ENCODE measurements at regions not wholly inside any gene's neighbourhood (a gene's known extent, or its start where the extent isn't known, plus 50 kb on each side); places are given as distances from the start of the nearest gene placed in this dataset.
"Not testable (repeated sequence)": the region's sequence is repeated elsewhere in the genome, so short reads cannot be mapped to it uniquely, and the experiment has no call there.

DNA sequence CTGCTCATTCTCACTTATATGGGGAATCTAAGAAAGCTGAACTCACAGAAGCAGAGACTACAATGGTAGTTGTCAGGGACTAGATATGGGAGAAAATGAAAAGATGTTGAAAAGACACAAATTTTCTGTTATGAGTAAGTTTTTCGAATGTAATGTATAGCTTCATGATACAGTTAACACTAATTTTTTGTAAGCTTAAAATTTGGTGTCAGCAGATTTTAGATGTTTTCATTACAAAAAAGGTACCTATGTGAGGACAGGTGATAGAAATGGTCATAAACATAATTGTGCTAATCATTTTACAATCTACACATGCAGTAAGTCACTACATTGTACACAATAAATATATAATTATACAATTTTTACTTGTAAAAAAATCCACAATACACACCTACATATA lies 286.6 kb downstream of the ZNF33B start:
- no peak for DNase-seq

DNA sequence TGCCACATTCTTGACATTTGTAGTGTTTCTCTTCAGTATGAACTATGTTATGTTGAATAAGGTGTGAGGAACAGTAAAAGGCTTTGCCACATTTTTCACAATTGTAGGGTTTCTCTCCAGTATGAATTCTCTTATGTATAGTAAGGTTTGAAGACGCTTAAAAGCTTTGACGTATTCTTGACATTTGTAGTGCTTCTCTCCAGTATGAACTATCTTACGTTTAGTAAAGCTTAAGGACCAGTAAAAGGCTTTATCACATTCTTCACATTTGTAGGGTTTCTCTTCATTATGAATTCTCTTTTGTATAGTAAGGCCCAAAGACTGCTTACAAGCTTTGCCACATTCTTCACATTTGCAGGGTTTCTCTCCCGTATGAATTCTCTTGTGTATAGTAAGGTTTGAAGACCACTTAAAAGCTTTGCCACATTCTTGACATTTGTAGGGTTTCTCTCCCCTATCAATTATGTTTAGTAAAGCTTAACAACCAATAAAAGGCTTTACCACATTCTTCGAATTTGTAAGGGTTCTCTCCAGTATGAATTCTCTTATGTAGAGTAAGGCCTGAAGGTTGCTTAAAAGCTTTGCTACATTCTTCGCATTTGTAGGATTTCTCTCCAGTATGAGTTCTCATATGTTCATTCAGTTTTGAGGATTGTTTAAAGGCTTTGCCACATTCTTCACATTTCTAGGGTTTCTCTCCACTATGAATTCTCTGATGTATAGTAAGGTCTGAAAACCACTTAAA lies 301.6 kb downstream of the ZNF33B start:
- DNase-seq, result not testable (repeated sequence)

DNA sequence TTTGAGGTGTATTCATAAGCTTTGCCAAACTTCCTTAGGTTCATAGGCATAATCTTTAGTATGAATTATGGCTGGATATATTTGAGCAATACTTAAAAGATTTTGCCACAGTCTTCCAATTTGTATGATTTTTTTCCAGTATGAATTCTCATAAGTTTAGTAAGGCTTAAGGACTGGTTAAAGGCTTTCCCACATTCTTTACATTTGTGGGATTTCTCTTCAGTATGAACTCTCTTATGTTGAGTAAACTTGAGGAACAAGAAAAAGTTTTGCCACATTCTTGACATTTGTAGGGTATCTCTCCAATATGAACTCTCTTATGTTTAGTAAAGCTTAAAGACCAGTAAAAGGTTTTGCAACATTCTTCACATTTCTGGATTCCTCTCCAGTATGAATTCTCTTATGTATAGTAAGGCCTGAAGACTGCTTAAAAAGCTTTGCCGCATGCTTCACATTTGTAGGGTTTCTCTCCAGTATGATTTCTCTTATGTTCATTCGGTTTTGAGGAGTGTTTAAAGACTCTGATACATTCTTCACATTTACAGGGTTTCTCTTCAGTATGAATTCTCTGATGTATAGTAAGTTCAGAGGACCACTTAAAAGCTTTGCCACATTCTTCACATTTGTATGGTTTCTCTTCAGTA lies 302.6 kb downstream of the ZNF33B start:
- DNase-seq, result not testable (repeated sequence)

DNA sequence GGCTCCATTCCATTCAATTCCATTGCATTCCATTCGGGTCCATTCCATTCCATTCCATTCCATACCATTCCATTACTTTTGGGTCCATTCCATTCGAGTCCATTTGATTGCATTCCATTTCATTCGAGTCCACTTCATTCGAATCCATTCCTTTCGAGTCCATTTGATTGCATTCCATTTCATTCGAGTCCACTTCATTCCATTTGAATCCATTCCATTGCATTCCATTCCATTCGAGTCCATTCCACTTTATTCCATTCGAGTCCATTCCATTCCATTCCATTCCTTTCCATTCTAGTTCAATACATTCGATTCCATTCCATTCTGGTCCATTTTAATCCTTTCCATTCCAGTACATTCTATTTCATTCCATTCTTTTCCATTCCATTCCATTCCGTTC lies 334.0 kb downstream of the ZNF33B start:
- DNase-seq, result no peak

DNA sequence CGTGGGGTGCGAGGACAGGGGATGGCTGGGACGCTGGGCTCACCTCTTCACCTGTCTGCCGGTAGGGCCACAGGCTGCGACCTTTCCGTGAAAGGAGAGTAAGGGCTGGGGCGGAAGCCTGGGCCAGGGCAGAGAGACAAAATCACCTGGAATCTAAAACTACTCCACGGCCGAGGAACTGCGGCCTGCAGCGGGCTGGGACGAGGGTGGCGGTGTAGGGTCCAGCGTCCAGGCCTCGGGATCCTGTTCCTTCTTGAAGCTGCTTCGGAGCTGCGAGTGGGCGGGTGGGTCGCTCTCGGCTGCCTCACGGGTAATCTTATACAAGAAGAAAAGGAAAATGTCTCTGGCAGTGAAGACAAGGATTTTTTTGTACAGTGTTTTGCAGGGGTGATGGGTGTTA lies 356.5 kb downstream of the ZNF33B start:
- DNase-seq, result not testable (repeated sequence)

DNA sequence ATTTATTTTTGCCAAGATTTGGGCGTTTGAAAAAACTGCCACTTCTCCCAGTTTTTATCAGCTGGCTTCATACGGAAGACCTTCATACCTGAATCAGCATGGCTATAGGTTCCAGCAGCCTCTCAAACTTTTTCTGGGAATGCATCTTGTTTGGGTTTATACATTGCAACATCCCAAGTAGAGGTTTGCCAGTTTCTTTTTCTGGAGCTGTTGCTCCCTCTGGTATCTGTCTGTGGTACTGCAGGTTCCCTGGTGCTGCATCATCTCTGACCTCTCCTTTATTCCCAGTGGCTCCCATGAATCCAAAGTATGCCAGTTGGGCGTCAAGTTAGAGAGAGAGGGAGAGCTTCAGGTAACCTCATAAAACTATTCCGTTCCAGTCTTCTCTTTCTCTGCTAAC lies 368.6 kb downstream of the ZNF33B start:
- not testable (repeated sequence) for DNase-seq

DNA sequence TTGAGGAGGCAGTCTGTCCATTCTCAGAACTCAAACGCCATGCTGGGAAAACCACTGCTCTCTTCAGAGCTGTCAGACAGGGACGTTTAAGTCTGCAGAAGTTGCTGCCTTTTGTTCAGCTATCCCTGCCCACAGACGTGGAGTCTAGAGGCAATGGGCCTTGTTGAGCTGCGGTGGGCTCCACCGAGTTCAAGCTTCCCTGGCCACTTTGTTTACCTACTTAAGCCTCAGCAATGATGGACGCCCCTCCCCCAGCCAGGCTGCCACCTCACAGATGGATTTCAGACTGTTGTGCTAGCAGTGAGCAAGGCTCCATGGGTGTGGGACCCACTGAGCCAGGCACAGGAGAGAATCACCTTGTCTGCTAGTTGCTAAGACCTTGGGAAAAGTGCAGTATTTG lies 375.1 kb downstream of the ZNF33B start:
- DNase-seq, result not testable (repeated sequence)

DNA sequence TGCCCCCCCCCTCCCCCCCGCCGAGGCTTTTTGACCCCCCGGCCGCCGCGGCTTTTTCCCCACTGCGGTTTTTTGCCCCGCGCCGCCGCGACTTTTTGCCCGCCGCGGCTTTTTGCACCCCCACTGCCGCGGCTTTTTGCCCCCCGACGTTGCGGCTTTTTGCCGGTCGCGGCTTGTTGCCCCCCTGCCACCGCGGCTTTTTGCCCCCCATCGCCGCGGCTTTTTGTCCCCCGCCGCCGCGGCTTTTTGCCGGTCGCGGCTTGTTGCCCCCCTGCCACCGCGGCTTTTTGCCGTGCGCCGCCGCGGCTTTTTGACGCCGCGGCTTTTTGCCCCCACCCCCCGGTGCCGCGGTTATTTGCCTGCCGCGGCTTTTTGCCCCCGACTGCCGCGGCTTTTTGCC lies 395.4 kb downstream of the ZNF33B start:
- not testable (repeated sequence) for DNase-seq

DNA sequence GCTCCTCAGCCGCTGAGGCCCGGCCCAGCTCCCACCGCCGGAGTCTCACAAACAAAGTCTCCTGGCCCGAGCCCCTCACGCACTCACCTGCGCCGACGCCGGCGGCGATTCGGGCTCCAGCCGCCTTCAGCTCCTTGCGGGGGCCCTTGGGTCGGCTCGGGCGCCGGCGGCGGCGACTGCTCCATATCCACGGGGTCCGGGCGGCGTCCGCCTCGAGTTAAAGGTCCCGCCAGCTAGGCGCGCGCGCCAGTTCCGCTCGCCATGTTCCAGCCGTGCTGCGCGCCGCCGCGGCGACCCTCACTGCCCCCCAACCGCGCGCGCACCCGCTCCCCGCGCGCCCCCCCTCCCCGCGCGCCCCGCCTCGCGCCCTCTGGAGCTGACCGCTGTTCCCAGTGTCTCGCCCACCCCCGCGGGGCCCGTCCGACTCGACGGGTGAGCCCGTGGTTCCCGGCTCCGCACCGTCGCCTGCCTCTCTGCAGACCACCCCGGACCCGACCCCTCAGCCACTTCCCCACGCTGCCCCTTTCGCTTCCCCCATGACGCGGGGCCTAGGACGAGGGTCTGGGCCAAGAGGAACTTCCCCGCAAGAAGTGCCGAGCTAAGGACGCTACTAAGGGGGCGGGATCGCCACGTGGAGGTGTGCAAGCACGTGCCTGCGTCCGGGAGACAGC lies 396.1 kb downstream of the ZNF33B start:
- no peak for DNase-seq

DNA sequence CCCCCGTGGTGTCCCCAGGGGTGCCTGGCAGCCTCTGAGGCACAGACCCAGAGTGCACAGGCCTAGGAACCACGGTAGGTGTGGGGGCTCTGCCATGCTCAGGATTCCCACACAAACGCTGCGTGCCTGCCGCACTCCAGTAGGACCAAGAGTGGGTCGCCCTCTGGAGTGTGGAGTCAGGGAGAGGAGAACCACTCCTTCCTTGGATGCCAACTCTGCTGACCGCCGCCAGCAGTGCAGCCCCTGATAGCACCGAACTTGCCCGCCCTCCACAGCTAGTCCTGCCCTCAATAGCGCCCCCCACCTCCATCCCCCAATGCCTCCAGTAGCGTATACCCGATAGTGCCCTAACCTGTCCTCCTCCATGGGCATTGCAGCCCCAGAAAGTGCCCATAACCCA lies 402.0 kb downstream of the ZNF33B start:
- DNase-seq, result not testable (repeated sequence)

DNA sequence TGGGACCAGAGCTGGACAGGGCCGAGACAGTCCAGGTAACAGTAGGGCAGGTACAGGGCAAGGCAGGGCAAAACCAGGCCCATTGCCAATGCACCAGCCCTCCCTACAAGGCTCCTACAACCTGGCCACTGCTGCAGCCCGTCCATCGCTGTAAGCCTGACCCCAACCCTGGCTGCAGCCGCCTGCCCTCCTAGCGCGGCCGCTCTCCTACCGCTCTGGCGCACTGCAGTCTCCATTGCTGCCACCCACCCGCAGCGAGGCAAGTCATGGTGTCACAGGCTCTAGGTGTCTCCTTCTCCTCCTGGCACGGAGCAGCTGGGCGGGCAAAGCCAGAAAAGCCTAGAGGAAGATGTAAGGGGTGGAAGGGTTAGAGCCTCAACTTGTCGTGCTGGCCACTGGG lies 402.6 kb downstream of the ZNF33B start:
- DNase-seq, result not testable (repeated sequence)

DNA sequence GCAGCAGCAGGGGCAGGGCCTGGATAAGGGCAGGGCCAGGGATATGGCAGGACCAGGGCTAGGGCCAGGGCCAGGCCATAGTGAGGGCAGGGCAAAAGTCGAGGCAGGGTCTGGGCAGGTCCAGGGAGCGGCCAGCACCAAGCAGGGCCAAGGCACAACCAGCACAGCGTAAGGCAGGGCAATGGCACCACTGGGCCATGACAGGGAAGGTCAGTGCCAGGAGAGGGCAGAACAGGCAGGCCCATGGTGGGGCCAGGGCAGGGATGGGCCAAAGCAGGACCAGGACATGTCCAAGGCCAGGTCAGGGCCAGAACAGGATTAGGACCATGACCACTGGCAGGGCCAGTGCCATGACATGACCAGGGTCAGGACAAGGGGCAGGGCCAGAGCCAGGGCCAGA lies 403.1 kb downstream of the ZNF33B start:
- DNase-seq, result not testable (repeated sequence)

DNA sequence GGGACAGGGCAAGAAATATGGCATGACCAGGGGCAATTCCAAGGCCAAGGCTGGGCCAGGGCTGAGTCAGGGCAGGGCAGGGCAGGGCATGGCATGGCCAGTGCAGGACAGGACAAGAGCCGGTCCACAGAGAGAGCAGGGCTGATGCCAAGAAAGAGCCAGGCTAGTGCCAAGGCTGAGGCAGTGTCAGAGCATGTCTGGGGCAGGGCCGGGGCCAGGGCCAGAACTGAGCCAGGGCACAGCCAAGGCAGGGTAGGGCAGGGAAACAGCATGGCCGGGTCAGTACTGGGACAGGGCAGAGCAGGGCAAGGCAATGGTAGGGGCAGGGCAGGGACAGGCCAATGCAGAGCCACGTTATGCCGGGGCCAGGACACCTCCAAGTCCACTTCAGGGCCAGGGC lies 403.9 kb downstream of the ZNF33B start:
- not testable (repeated sequence) for DNase-seq

DNA sequence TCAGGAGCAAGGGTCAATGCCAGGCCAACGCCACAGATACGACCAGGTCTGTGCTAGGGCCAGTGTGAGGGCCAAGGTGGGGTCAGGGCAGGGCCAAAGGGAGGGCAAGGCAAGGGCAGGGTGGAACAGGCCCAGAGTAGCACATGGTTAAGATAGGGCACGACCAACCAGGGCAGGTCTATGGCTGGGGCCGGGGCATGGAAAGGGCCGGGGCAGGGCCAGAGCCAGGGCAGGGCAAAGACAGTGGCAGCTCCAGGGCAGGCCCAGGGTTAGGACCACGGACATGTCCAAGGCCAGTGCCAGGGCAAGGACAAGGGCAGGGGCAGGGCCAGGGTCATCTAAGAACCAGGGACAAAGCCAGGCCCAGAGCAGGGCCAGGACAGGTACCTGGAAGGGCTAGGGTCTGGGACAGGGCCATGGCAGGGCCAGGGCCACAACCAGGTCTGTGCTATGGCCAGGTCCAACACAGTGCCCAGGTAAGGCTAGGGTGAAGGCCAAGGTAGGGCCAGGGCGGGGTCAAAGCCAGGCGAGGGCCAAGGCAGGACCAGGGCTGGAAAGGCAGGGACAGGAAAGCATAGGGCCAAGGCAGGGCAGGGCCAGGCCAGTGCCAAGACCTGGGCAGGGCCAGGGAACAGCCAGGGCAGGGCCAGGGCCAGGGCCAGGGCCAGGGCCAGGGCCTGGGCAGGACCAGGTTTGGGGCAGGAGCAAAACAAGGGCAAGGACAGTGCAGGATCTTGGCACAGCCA lies 404.7 kb downstream of the ZNF33B start:
- DNase-seq, result not testable (repeated sequence)

DNA sequence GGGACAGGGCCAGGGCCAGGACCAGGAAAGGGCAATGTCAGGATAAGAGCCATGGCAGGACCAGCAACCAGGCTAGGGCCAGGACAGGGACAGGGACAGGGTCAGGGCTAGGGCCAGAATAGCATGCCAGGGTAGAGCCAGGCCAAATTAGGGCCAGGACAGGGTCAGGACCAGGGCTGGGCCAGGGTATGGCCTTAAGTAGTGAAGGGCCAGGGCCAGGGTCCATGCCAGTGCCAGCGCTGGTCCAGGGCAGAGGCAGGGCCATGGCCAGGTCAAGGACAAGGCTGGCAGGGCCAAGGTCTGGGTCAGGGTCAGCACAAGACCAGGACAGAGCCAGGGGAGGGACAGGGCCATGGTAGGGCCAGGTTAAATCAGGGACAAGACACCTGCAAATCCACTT lies 405.4 kb downstream of the ZNF33B start:
- not testable (repeated sequence) for DNase-seq

DNA sequence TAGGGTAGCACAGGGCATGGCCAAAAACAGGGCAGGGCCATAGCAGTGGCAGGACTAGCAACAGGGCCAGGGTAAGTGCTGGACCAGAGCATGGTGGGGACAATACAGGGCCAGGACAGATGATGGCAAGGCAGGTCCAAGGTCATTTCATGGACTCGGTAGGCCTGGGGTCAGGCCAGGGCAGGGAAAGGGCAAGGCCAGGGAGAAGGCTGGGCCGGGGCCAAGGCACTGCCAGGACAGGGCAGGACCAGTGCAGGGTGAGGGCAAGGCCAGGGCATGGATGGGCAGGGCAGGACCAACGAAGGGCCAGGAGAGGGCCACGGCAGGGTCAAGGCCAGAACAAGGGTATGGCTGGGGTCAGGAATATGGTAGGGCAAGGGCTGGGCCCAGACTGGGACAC lies 407.6 kb downstream of the ZNF33B start:
- DNase-seq, result not testable (repeated sequence)

DNA sequence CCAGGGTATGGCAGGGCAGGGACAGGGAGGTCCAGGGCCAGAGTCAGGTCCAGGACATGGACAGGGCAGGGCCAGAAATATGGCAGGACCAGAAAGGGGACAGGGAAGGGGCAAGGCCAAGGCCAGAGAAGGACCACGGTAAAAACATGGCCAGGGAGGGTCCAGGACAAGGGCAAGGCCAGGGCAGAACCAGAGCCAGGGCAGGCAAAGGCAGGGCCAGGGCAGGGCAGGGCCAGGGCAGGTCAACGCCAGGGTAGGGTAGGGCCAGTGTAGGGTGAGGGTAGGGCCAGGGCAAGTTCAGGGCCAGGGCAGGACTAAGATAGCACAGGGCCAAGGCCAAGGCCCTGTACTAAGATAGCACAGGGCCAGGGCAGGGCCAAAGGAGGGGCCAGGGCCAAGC lies 408.3 kb downstream of the ZNF33B start:
- DNase-seq, result not testable (repeated sequence)

DNA sequence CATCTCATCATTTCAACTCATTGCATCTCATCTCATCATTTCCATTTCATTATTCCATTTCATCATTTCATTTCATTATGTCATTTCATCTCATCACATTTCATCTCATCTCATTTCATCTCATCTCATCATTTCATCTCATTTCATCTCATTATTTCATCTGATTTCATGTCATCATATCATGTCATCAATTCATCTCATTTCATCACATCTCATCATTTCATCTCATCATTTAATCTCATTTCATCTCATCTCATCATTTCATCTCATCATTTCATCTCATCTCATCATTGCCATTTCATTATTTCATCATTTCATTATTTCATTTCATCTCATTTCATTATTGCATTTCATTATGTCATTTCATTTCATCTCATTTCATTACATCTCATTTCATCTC lies 410.5 kb downstream of the ZNF33B start:
- DNase-seq, result not testable (repeated sequence)

DNA sequence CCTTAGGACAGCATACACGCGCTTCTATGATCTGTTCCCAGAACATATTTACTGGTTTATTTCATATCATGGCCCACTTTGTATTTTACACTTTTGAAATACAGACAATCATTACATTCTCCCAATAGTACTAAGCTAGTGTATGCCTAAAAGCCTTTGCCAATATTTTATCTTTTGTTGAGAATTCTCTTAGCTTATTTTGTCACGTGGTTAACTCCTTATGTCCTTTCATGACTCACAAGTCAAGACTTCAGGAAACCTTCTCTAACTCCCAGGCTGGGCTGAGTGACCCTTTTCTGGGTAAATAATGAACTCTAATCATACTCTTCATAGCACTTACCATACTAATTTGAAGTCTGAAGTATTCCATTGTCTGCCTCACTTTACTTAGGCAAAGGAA lies 444.8 kb downstream of the ZNF33B start:
- DNase-seq, result not testable (repeated sequence)

DNA sequence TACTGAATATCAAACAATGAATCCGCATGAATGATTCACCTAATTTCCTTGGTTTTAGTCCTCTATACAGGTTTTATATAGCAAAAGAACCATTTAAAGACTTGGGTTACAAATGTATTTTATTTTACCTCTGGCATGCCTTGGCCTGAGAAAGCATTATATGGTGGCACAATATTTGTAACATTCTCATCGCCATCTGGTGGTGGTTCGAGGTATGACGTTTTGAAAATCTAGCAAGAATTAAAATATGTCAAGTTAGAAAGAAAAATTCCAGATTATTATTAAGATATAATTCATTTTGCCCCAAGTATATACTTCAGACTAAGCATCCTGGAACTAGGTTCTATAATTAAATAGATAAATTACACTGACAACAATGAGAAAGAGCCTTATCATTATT lies 445.9 kb downstream of the ZNF33B start:
- peak in 1 of 4 experiments; percentile 1 for DNase-seq

DNA sequence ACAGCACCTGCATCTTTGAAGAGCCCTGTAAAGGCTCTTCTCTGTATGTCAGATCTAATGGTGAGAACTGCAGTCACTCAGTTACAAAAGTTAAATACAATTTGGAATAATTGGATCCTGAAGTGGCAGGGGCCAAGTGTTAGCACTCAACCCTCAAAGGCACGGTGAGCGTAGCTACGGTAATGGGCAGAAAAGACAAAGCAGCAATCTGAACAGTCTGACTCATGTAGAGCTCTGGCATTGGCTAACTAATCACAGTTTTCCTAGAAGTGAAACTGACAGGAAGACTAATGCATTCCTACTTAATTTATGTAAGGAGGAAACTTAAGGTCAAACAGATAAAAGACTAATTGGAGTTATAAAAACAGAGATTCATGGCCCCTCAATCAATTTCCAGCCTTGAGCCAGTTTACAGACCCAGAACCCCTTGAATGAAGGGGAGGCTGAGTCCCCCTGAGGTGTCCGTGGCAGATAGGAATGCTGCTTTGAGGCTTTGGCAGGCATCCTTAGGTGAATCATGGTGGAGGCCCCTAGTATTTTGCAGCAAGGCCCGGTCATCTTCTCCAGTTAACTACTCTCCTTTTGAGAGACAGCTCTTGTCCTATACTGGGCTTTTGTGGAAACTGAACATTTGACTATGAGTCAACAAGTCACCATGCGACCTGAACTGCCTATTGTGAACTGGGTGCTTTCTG lies 450.7 kb downstream of the ZNF33B start:
- not testable (repeated sequence) for DNase-seq
